ENCODE measurements at regions not wholly inside any gene's neighbourhood (a gene's known extent, or its start where the extent isn't known, plus 50 kb on each side); places are given as distances from the start of the nearest gene placed in this dataset.

DNA sequence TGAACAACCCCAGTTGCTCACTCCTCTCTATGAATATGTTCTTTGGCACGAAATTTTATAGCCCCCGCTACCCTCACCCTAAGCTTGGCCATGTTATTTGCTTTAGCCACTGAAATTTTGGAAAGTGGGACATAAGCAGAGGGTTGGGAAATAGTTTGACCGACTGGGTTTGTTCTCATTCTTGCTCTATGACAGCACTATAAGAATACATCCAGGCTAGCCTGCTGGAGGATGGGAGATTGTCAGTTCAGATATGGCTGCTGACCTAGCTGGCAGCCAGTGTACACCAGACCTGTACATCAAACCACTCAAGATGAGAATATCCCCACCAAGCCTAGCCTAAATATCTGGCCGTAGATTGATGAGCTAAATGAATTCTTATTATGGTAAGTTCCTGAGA, 298.1 kb downstream of the PDGFC start:
- TF ChIP-seq POLR2AphosphoS5 (IDR thresholded peaks at IDR 0.05; ENCODE audit: low read depth, low read length): no peak
- no peak for TF ChIP-seq POLR2A (IDR thresholded peaks at IDR 0.05; ENCODE audit: low read depth, low read length)
